Astrocyte (in vitro differentiated cells and primary cell): ENCODE measurements at regions not wholly inside any gene's neighbourhood (a gene's known extent, or its start where the extent isn't known, plus 50 kb on each side); places are given as distances from the start of the nearest gene placed in this dataset.

Source experiments
- DNase-seq: peaks from one replicate; pipeline ENCODE4 v3.0.0-alpha.2; 2010; ENCODE audit warnings: low read depth
- FAIRE-seq: peaks from 2 replicates; lab custom pipeline; 2011; peaks lifted over from hg19 to GRCh38; lab: Jason Lieb, UNC
- H2AFZ ChIP-seq: 2 replicates; pipeline ENCODE4 v1.6.0; 2012; ENCODE audit warnings: low read depth, low read length, inconsistent platforms
- H3K27ac ChIP-seq: 2 replicates; pipeline ENCODE4 v1.5.1; 2011; ENCODE audit warnings: low read depth, low read length, inconsistent platforms
- H3K27me3 ChIP-seq: 2 replicates; pipeline ENCODE4 v1.6.0; 2011; ENCODE audit warnings: low read length, inconsistent platforms; ENCODE audit not compliant: insufficient read depth
- H3K36me3 ChIP-seq: 2 replicates; pipeline ENCODE4 v1.5.1; 2011; ENCODE audit warnings: low read length, inconsistent platforms; ENCODE audit not compliant: insufficient read depth
- H3K4me1 ChIP-seq: 2 replicates; pipeline ENCODE4 v1.5.1; 2011; ENCODE audit warnings: low read length, inconsistent platforms; ENCODE audit not compliant: insufficient read depth
- H3K4me2 ChIP-seq: 2 replicates; pipeline ENCODE4 v1.6.0; 2012; ENCODE audit warnings: low read length, inconsistent platforms
- H3K4me3 ChIP-seq: 2 replicates; pipeline ENCODE4 v1.5.1; 2011; ENCODE audit warnings: low read depth, mild to moderate bottlenecking, low read length, inconsistent platforms; ENCODE audit not compliant: insufficient read depth
- H3K79me2 ChIP-seq: 2 replicates; pipeline ENCODE4 v1.6.0; 2012; ENCODE audit warnings: mild to moderate bottlenecking, low read length, inconsistent platforms; ENCODE audit not compliant: insufficient read depth
- H3K9ac ChIP-seq: 2 replicates; pipeline ENCODE4 v1.6.0; 2012; ENCODE audit warnings: mild to moderate bottlenecking, low read length, inconsistent platforms
- H3K9me3 ChIP-seq: 2 replicates; pipeline ENCODE4 v1.5.1; 2012; ENCODE audit warnings: low read depth, mild to moderate bottlenecking, low read length, inconsistent platforms; ENCODE audit not compliant: insufficient read depth
- H4K20me1 ChIP-seq: 2 replicates; pipeline ENCODE4 v1.6.0; 2012; ENCODE audit warnings: low read length, inconsistent platforms; ENCODE audit not compliant: insufficient read depth
- H3K27ac Mint-ChIP-seq: one replicate; pipeline ENCODE4 v1.8.0; 2021; ENCODE audit warnings: mild to moderate bottlenecking, mixed read lengths; ENCODE audit not compliant: unreplicated experiment
- H3K27me3 Mint-ChIP-seq: one replicate; pipeline ENCODE4 v1.8.0; 2021; ENCODE audit warnings: low read depth, mixed read lengths; ENCODE audit not compliant: unreplicated experiment
- H3K36me3 Mint-ChIP-seq: one replicate; pipeline ENCODE4 v1.8.0; 2021; ENCODE audit warnings: low read depth, mixed read lengths; ENCODE audit not compliant: unreplicated experiment
- H3K4me1 Mint-ChIP-seq: one replicate; pipeline ENCODE4 v1.8.0; 2021; ENCODE audit warnings: low read depth, mixed read lengths; ENCODE audit not compliant: unreplicated experiment
- H3K4me3 Mint-ChIP-seq: one replicate; pipeline ENCODE4 v1.8.0; 2021; ENCODE audit warnings: mild to moderate bottlenecking, moderate library complexity, mixed read lengths; ENCODE audit not compliant: unreplicated experiment
- H3K9me3 Mint-ChIP-seq: one replicate; pipeline ENCODE4 v1.8.0; 2021; ENCODE audit warnings: mild to moderate bottlenecking, mixed read lengths; ENCODE audit not compliant: unreplicated experiment
- CTCF ChIP-seq: IDR thresholded peaks from 2 replicates; pipeline ENCODE4 v1.5.1; 2011; ENCODE audit warnings: low read depth, mild to moderate bottlenecking, inconsistent platforms, low read length, moderate library complexity; ENCODE audit not compliant: insufficient read depth
- EZH2 ChIP-seq: IDR thresholded peaks from 2 replicates; pipeline ENCODE4 v1.6.1; 2012; ENCODE audit warnings: mild to moderate bottlenecking, low read length, inconsistent platforms; ENCODE audit not compliant: insufficient read depth

GRCh38 chrX:13219991-13220764, 99.7 kb downstream of the ATXN3L start:
- peak overlapping the region; percentile 43 for H3K9ac ChIP-seq
- H3K79me2 ChIP-seq = no peaks in the 10 kb centered on the region
- no peak for TF ChIP-seq EZH2
- TF ChIP-seq CTCF = no peak
- no peak overlapping the region for H2AFZ ChIP-seq
- H3K4me1 ChIP-seq = peaks cover 22% of the 10 kb centered on the region
- Mint-ChIP-seq H3K27ac (peak overlapping the region; percentile 88), H3K9me3 (no peaks in the 10 kb centered on the region), H3K4me3 (no peak overlapping the region), H3K36me3 (no peaks in the 10 kb centered on the region), H3K4me1 (peaks cover 30% of the 10 kb centered on the region), H3K27me3 (no peaks in the 10 kb centered on the region)
- H3K27me3 ChIP-seq = no peaks in the 10 kb centered on the region
- H3K4me2 ChIP-seq = peak overlapping the region; percentile 71
- peak; percentile 43 for DNase-seq
- no peaks in the 10 kb centered on the region for H3K36me3 ChIP-seq
- peak overlapping the region; percentile 78 for H3K27ac ChIP-seq
- FAIRE-seq = peak; percentile 87
- H3K9me3 ChIP-seq = no peaks in the 10 kb centered on the region
- H3K4me3 ChIP-seq = no peak overlapping the region
- H4K20me1 ChIP-seq = no peaks in the 10 kb centered on the region

- FAIRE-seq = peak; percentile 26
- no peak overlapping the region for H3K9ac ChIP-seq
Observed at GRCh38 chrX:13218758-13219157, 101.1 kb downstream of the ATXN3L start.

More at GRCh38 chrX:13218758-13219157, 101.1 kb downstream of the ATXN3L start:
- no peak overlapping the region for H3K27ac ChIP-seq
- H3K36me3 ChIP-seq = no peaks in the 10 kb centered on the region
- no peaks in the 10 kb centered on the region for H3K36me3 Mint-ChIP-seq
- H2AFZ ChIP-seq = no peak overlapping the region
- H3K4me3 Mint-ChIP-seq = no peak overlapping the region
- peaks cover 25% of the 10 kb centered on the region for H3K4me1 Mint-ChIP-seq
- H3K4me3 ChIP-seq = no peak overlapping the region
- H3K9me3 ChIP-seq = no peaks in the 10 kb centered on the region
- H3K79me2 ChIP-seq = no peaks in the 10 kb centered on the region
- no peaks in the 10 kb centered on the region for H3K27me3 ChIP-seq
- DNase-seq = no peak
- TF ChIP-seq CTCF = no peak
- no peak for TF ChIP-seq EZH2
- no peak overlapping the region for H3K27ac Mint-ChIP-seq
- no peaks in the 10 kb centered on the region for H3K27me3 Mint-ChIP-seq
- H3K4me2 ChIP-seq = no peak overlapping the region
- peaks cover 18% of the 10 kb centered on the region for H3K4me1 ChIP-seq
- H4K20me1 ChIP-seq = no peaks in the 10 kb centered on the region
- no peaks in the 10 kb centered on the region for H3K9me3 Mint-ChIP-seq
